ENCODE measurements at regions not wholly inside any gene's neighbourhood (a gene's known extent, or its start where the extent isn't known, plus 50 kb on each side); places are given as distances from the start of the nearest gene placed in this dataset.

- TF ChIP-seq CTCF (IDR thresholded peaks at IDR 0.05) (no peak), POLR2A (IDR thresholded peaks at IDR 0.05) (no peak)
These were observed 61.6 kb upstream of the IQSEC1 start for GRCh38 chr3:13134879-13135206.

All from uterus (tissue), 2 donors.